Gastroesophageal sphincter (tissue), 3 donors: ENCODE measurements at regions not wholly inside any gene's neighbourhood (a gene's known extent, or its start where the extent isn't known, plus 50 kb on each side); places are given as distances from the start of the nearest gene placed in this dataset.

Source experiments
- CTCF ChIP-seq, 4 experiments: fragments of 200-600 bp in 2 of 4; fragments of 450-650 bp in 2 of 4; sonication (generic) in 1 of 4; IDR thresholded peaks; one replicate each; pipeline ENCODE4 v1.5.1; 2017 to 2019; ENCODE audit warnings: antibody characterized with exemption in 4 of 4, mild to moderate bottlenecking in 2 of 4, moderate library complexity in 2 of 4
- EP300 ChIP-seq: sonication (generic); formaldehyde crosslinking; IDR thresholded peaks from one replicate; pipeline ENCODE4 v1.6.1; 2017; ENCODE audit warnings: antibody characterized with exemption, mild to moderate bottlenecking

GRCh38 chrX:43456063-43456462, 200.0 kb upstream of the MAOA start:
- TF ChIP-seq CTCF (IDR thresholded peaks at IDR 0.05) (no peak), EP300 (no peak)
